ENCODE measurements at regions not wholly inside any gene's neighbourhood (a gene's known extent, or its start where the extent isn't known, plus 50 kb on each side); places are given as distances from the start of the nearest gene placed in this dataset.

GRCh38 chr2:228642861-228643260, 461.4 kb upstream of the SPHKAP start:
- H3K14ac ChIP-seq (ENCODE audit: low read length) = no peak overlapping the region
- H3K79me2 ChIP-seq (ENCODE audit: control insufficient read depth, insufficient read depth, low read length, poor library complexity) = no peaks in the 10 kb centered on the region
- H3K27ac ChIP-seq (ENCODE audit: low read depth, low read length) = no peak overlapping the region
- no peak overlapping the region for H4K8ac ChIP-seq (ENCODE audit: low read depth, low read length)
- no peak for DNase-seq
- no peak overlapping the region for H3K4ac ChIP-seq (ENCODE audit: low read depth, low read length)
- no peak overlapping the region for H2BK120ac ChIP-seq (ENCODE audit: insufficient read depth, low read length, poor library complexity)
- H3K36me3 ChIP-seq (ENCODE audit: control insufficient read depth in 1 of 2, insufficient read depth in 2 of 2, low read length in 2 of 2) = no peaks in the 10 kb centered on the region
- WGBS (ENCODE audit: extremely low coverage, insufficient coverage, insufficient read length) = no CpG with 5 or more reads among the region's 2 CpGs
- no peak overlapping the region for H2BK12ac ChIP-seq (ENCODE audit: low read length)
- no peak overlapping the region for H2BK5ac ChIP-seq (ENCODE audit: low read depth, low read length, poor library complexity)
- H3K9ac ChIP-seq (ENCODE audit: low read length) = no peak overlapping the region
- H3K9me3 ChIP-seq (ENCODE audit: insufficient read depth, low read depth, low read length) = no peaks in the 10 kb centered on the region
- H3K4me2 ChIP-seq (ENCODE audit: low read length) = no peak overlapping the region
- no peaks in the 10 kb centered on the region for H3K79me1 ChIP-seq (ENCODE audit: low read length)
- H2AFZ ChIP-seq (ENCODE audit: insufficient read depth, low read length, poor library complexity) = no peak overlapping the region
- no peak overlapping the region for H3K23ac ChIP-seq (ENCODE audit: low read length)
- H2AK5ac ChIP-seq (ENCODE audit: low read length) = no peak overlapping the region
- H3K27me3 ChIP-seq (ENCODE audit: insufficient read depth, low read length) = no peaks in the 10 kb centered on the region
- H3K18ac ChIP-seq (ENCODE audit: low read length) = no peak overlapping the region
- no peak overlapping the region for H3K4me3 ChIP-seq (ENCODE audit: low read depth, low read length)
- H3K4me1 ChIP-seq (ENCODE audit: control insufficient read depth in 1 of 2, insufficient read depth in 2 of 2, low read length in 2 of 2) = no peaks in the 10 kb centered on the region
- no peak overlapping the region for H4K91ac ChIP-seq (ENCODE audit: low read depth, low read length)
- no peak overlapping the region for H4K12ac ChIP-seq (ENCODE audit: low read depth, low read length)

GRCh38 chr2:228630786-228631185, 449.3 kb upstream of the SPHKAP start:
- Histone ChIP-seq H2AK5ac (ENCODE audit: low read length) (no peak overlapping the region), H3K4me2 (ENCODE audit: low read length) (no peak overlapping the region), H3K9me3 (ENCODE audit: insufficient read depth, low read depth, low read length) (peaks cover 4% of the 10 kb centered on the region), H2BK12ac (ENCODE audit: low read length) (no peak overlapping the region), H3K4ac (ENCODE audit: low read depth, low read length) (no peak overlapping the region), H3K79me2 (ENCODE audit: control insufficient read depth, insufficient read depth, low read length, poor library complexity) (no peaks in the 10 kb centered on the region), H2BK5ac (ENCODE audit: low read depth, low read length, poor library complexity) (no peak overlapping the region), H3K27ac (ENCODE audit: low read depth, low read length) (peak overlapping the region; percentile 8), H3K4me1 (ENCODE audit: control insufficient read depth in 1 of 2, insufficient read depth in 2 of 2, low read length in 2 of 2) (peaks cover 0 to 2% of the 10 kb centered on the region in 2 experiments), H3K27me3 (ENCODE audit: insufficient read depth, low read length) (no peaks in the 10 kb centered on the region), H2AFZ (ENCODE audit: insufficient read depth, low read length, poor library complexity) (no peak overlapping the region), H2BK120ac (ENCODE audit: insufficient read depth, low read length, poor library complexity) (no peak overlapping the region), H3K9ac (ENCODE audit: low read length) (no peak overlapping the region), H4K8ac (ENCODE audit: low read depth, low read length) (no peak overlapping the region), H3K79me1 (ENCODE audit: low read length) (no peaks in the 10 kb centered on the region), H3K18ac (ENCODE audit: low read length) (no peak overlapping the region), H3K23ac (ENCODE audit: low read length) (no peak overlapping the region), H4K12ac (ENCODE audit: low read depth, low read length) (no peak overlapping the region), H3K36me3 (ENCODE audit: control insufficient read depth in 1 of 2, insufficient read depth in 2 of 2, low read length in 2 of 2) (no peaks in the 10 kb centered on the region), H4K91ac (ENCODE audit: low read depth, low read length) (no peak overlapping the region), H3K14ac (ENCODE audit: low read length) (no peak overlapping the region), H3K4me3 (ENCODE audit: low read depth, low read length) (no peak overlapping the region)
- DNase-seq = peak; percentile 75 to 87
- no CpG with 5 or more reads among the region's 2 CpGs for WGBS (ENCODE audit: extremely low coverage, insufficient coverage, insufficient read length)

GRCh38 chr2:228629251-228629650, 447.8 kb upstream of the SPHKAP start:
- Histone ChIP-seq H3K4me2 (ENCODE audit: low read length) (no peak overlapping the region), H3K9me3 (ENCODE audit: insufficient read depth, low read depth, low read length) (no peaks in the 10 kb centered on the region), H2BK120ac (ENCODE audit: insufficient read depth, low read length, poor library complexity) (no peak overlapping the region), H3K9ac (ENCODE audit: low read length) (no peak overlapping the region), H2AK5ac (ENCODE audit: low read length) (no peak overlapping the region), H3K79me2 (ENCODE audit: control insufficient read depth, insufficient read depth, low read length, poor library complexity) (no peaks in the 10 kb centered on the region), H2BK5ac (ENCODE audit: low read depth, low read length, poor library complexity) (no peak overlapping the region), H3K79me1 (ENCODE audit: low read length) (no peaks in the 10 kb centered on the region), H3K14ac (ENCODE audit: low read length) (no peak overlapping the region), H3K27ac (ENCODE audit: low read depth, low read length) (no peak overlapping the region), H2BK12ac (ENCODE audit: low read length) (no peak overlapping the region), H3K4me1 (ENCODE audit: control insufficient read depth in 1 of 2, insufficient read depth in 2 of 2, low read length in 2 of 2) (peaks cover 0 to 2% of the 10 kb centered on the region in 2 experiments), H4K91ac (ENCODE audit: low read depth, low read length) (no peak overlapping the region), H4K12ac (ENCODE audit: low read depth, low read length) (no peak overlapping the region), H3K18ac (ENCODE audit: low read length) (no peak overlapping the region), H3K27me3 (ENCODE audit: insufficient read depth, low read length) (no peaks in the 10 kb centered on the region), H4K8ac (ENCODE audit: low read depth, low read length) (no peak overlapping the region), H3K4ac (ENCODE audit: low read depth, low read length) (no peak overlapping the region), H3K23ac (ENCODE audit: low read length) (no peak overlapping the region), H2AFZ (ENCODE audit: insufficient read depth, low read length, poor library complexity) (no peak overlapping the region), H3K36me3 (ENCODE audit: control insufficient read depth in 1 of 2, insufficient read depth in 2 of 2, low read length in 2 of 2) (no peaks in the 10 kb centered on the region), H3K4me3 (ENCODE audit: low read depth, low read length) (no peak overlapping the region)
- WGBS (ENCODE audit: extremely low coverage, insufficient coverage, insufficient read length) = no CpG with 5 or more reads among the region's 1 CpG
- peak in 1 of 2 donors; percentile 52 for DNase-seq

DNA sequence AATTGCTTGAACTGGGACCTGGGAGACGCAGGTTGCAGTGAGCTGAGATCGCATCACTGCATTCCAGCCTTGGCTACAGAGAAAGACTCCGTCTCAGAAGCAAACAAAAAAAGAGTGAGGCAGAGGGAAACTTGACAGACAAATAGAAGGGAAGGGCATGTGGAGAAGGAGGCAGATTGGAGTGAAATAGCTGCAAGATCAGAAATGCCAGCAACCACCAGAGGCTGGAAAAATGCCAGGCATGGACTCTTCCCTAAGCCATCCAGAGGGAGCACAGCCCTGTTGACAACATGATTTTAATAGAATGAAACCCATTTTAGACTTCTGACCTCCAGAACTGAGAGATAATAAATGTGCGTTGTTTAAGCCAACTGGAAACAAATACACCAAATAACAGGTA, 447.2 kb upstream of the SPHKAP start:
- WGBS (ENCODE audit: extremely low coverage, insufficient coverage, insufficient read length) = no CpG with 5 or more reads among the region's 4 CpGs
- H2AK5ac ChIP-seq (ENCODE audit: low read length) = no peak overlapping the region
- H3K79me2 ChIP-seq (ENCODE audit: control insufficient read depth, insufficient read depth, low read length, poor library complexity) = no peaks in the 10 kb centered on the region
- no peak overlapping the region for H3K4me3 ChIP-seq (ENCODE audit: low read depth, low read length)
- no peak overlapping the region for H4K91ac ChIP-seq (ENCODE audit: low read depth, low read length)
- no peak overlapping the region for H2BK120ac ChIP-seq (ENCODE audit: insufficient read depth, low read length, poor library complexity)
- no peaks in the 10 kb centered on the region for H3K9me3 ChIP-seq (ENCODE audit: insufficient read depth, low read depth, low read length)
- no peak overlapping the region for H3K14ac ChIP-seq (ENCODE audit: low read length)
- no peaks in the 10 kb centered on the region for H3K36me3 ChIP-seq (ENCODE audit: control insufficient read depth in 1 of 2, insufficient read depth in 2 of 2, low read length in 2 of 2)
- H3K4me2 ChIP-seq (ENCODE audit: low read length) = no peak overlapping the region
- no peaks in the 10 kb centered on the region for H3K27me3 ChIP-seq (ENCODE audit: insufficient read depth, low read length)
- no peak overlapping the region for H3K4ac ChIP-seq (ENCODE audit: low read depth, low read length)
- no peak overlapping the region for H2AFZ ChIP-seq (ENCODE audit: insufficient read depth, low read length, poor library complexity)
- peaks cover 0 to 2% of the 10 kb centered on the region in 2 experiments for H3K4me1 ChIP-seq (ENCODE audit: control insufficient read depth in 1 of 2, insufficient read depth in 2 of 2, low read length in 2 of 2)
- no peak overlapping the region for H3K18ac ChIP-seq (ENCODE audit: low read length)
- H2BK5ac ChIP-seq (ENCODE audit: low read depth, low read length, poor library complexity) = no peak overlapping the region
- H3K79me1 ChIP-seq (ENCODE audit: low read length) = no peaks in the 10 kb centered on the region
- H3K27ac ChIP-seq (ENCODE audit: low read depth, low read length) = no peak overlapping the region
- H2BK12ac ChIP-seq (ENCODE audit: low read length) = no peak overlapping the region
- no peak for DNase-seq
- H4K12ac ChIP-seq (ENCODE audit: low read depth, low read length) = no peak overlapping the region
- H3K23ac ChIP-seq (ENCODE audit: low read length) = no peak overlapping the region
- no peak overlapping the region for H4K8ac ChIP-seq (ENCODE audit: low read depth, low read length)
- no peak overlapping the region for H3K9ac ChIP-seq (ENCODE audit: low read length)

Measured in trophoblast cell (in vitro differentiated cells and primary cell).